AG10803 (cell line): ENCODE measurements at regions not wholly inside any gene's neighbourhood (a gene's known extent, or its start where the extent isn't known, plus 50 kb on each side); places are given as distances from the start of the nearest gene placed in this dataset.

Experiments used
- DNase-seq: peaks from one replicate; pipeline ENCODE4 v3.0.0; 2010; ENCODE audit warnings: low read depth
- H3K4me3 ChIP-seq: 2 replicates; pipeline ENCODE4 v1.5.1; 2011; ENCODE audit warnings: mild to moderate bottlenecking, low read length, control low read depth
- CTCF ChIP-seq: conservative IDR thresholded peaks from 2 replicates; pipeline ENCODE4 v1.5.1; 2011; ENCODE audit warnings: mild to moderate bottlenecking, low read length, control low read depth, inconsistent platforms

DNA sequence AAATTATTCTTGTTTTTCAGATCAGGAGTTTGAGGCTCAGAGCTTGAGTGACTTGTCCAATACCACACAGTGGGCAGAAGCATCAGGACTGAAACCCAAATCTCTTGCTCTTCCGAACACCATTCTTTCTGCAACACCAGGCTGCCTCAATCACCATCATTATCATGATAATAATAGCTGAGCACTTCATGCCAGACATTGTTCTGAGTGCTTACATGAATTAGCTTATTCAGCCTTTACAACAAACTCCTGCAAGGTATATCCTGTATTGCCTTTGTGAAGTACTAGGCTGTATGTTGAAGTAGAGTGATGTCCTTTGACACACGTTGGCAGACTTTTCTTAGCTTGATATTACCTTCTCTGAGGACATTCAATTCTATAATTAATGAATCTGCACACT lies 257.4 kb upstream of the ATP2B1 start:
- TF ChIP-seq CTCF, result no peak

GRCh38 chr12:89962648-89963047 lies 254.0 kb upstream of the ATP2B1 start:
- TF ChIP-seq CTCF, result peak; percentile 22
- DNase-seq, result no peak
- no peak overlapping the region for H3K4me3 ChIP-seq

More for the DNA sequence above, 257.4 kb upstream of the ATP2B1 start:
- no peak overlapping the region for H3K4me3 ChIP-seq
- DNase-seq, result no peak

- TF ChIP-seq CTCF, result no peak
- no peak for DNase-seq
- H3K4me3 ChIP-seq, result no peak overlapping the region
Observed at GRCh38 chr12:89960607-89961394, 252.2 kb upstream of the ATP2B1 start.

- DNase-seq, result no peak
- no peak overlapping the region for H3K4me3 ChIP-seq
- TF ChIP-seq CTCF, result no peak
Observed at GRCh38 chr12:89960011-89960507, 251.4 kb upstream of the ATP2B1 start.

DNA sequence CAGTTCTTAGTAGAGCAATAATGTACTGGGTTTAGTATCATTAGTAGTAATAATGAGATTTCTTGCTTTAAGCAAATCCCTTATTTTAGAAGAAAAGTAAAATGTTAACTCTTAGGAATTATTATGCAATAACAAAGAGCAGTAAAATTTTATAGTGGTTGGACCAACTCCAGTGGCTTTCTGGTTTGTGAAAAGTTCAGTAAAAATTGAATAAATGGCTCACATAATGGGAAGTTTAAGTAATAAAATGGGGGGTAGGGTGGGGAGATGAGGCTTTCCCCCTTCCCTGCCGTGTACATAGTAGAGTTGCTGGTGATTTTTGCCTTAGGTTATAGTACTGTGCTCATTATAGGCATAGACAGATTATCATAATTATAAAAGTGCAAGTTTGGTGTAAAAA lies 250.5 kb upstream of the ATP2B1 start:
- DNase-seq, result peak; percentile 54
- H3K4me3 ChIP-seq, result no peak overlapping the region
- TF ChIP-seq CTCF, result no peak

DNA sequence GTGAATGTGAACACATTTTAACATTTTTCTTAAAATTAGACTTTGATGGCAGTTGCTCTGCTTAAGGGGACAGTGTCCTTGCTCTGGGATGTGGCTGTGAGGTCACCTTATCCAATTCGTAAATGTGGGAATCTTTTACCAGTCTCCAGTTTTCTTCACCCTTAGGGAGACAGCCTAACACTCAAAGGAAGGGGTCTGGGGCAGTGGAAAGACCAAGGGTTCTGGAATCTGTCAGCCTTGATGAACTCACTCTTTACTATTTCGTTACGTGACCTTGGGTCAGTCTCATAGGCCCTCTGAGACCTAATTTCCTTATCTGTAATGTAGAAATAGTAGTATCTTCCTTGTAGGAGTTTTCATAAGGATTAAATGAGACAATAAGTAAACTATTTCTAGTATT lies 245.6 kb upstream of the ATP2B1 start:
- no peak for DNase-seq
- TF ChIP-seq CTCF, result no peak
- no peak overlapping the region for H3K4me3 ChIP-seq

- no peak overlapping the region for H3K4me3 ChIP-seq
- DNase-seq, result no peak
- no peak for TF ChIP-seq CTCF
Observed at GRCh38 chr12:89951694-89952060, 243.0 kb upstream of the ATP2B1 start.
